Stimulated activated CD8-positive, alpha-beta memory T cell treated with anti-CD3 and anti-CD28 coated beads, Interleukin-7, amount 100 ng/mL, for 1 hour (primary cell): ENCODE measurements at regions not wholly inside any gene's neighbourhood (a gene's known extent, or its start where the extent isn't known, plus 50 kb on each side); places are given as distances from the start of the nearest gene placed in this dataset.
"Not testable (repeated sequence)": the region's sequence is repeated elsewhere in the genome, so short reads cannot be mapped to it uniquely, and the experiment has no call there.

Experiments
- DNase-seq, 2 donors: peaks; one replicate each; pipeline ENCODE4 v3.0.0-alpha.2; 2020; ENCODE audit warnings: low read depth in 2 of 2

- DNase-seq = peak in 1 of 2 donors; percentile 19
Measured at GRCh38 chr1:8169364-8170058, 143.4 kb upstream of the ERRFI1 start.

- no peak for DNase-seq
Measured at GRCh38 chr1:8167936-8168335, 141.8 kb upstream of the ERRFI1 start.

- DNase-seq = no peak
Measured at GRCh38 chr1:8166406-8166805, 140.3 kb upstream of the ERRFI1 start.

- no peak for DNase-seq
Measured at GRCh38 chr1:8165595-8166360, 139.7 kb upstream of the ERRFI1 start.

GRCh38 chr1:8164670-8165069 lies 138.6 kb upstream of the ERRFI1 start:
- DNase-seq = no peak

GRCh38 chr1:8163039-8163438 lies 136.9 kb upstream of the ERRFI1 start:
- DNase-seq = no peak

GRCh38 chr1:8162168-8162567 lies 136.1 kb upstream of the ERRFI1 start:
- DNase-seq = no peak

- no peak for DNase-seq
Measured at GRCh38 chr1:8161546-8162105, 135.5 kb upstream of the ERRFI1 start.

GRCh38 chr1:8159470-8160024 lies 133.4 kb upstream of the ERRFI1 start:
- DNase-seq = no peak

- no peak for DNase-seq
Measured at GRCh38 chr1:8158995-8159394, 132.9 kb upstream of the ERRFI1 start.

GRCh38 chr1:8157765-8158164 lies 131.7 kb upstream of the ERRFI1 start:
- DNase-seq = no peak

- no peak for DNase-seq
Measured at GRCh38 chr1:8155528-8156186, 129.5 kb upstream of the ERRFI1 start.

GRCh38 chr1:8154621-8155052 lies 128.5 kb upstream of the ERRFI1 start:
- no peak for DNase-seq

GRCh38 chr1:8153961-8154360 lies 127.9 kb upstream of the ERRFI1 start:
- no peak for DNase-seq

- DNase-seq = peak in 1 of 2 donors; percentile 4
Measured at GRCh38 chr1:8152731-8153702, 126.9 kb upstream of the ERRFI1 start.

GRCh38 chr1:8151647-8152046 lies 125.5 kb upstream of the ERRFI1 start:
- DNase-seq = no peak

- not testable (repeated sequence) for DNase-seq
Measured at GRCh38 chr1:8149756-8150155, 123.6 kb upstream of the ERRFI1 start.

GRCh38 chr1:8147956-8148355 lies 121.8 kb upstream of the ERRFI1 start:
- DNase-seq = no peak

GRCh38 chr1:8146257-8146855 lies 120.2 kb upstream of the ERRFI1 start:
- DNase-seq = no peak

- DNase-seq = no peak
Measured at GRCh38 chr1:8145545-8146202, 119.6 kb upstream of the ERRFI1 start.
